ENCODE measurements at regions not wholly inside any gene's neighbourhood (a gene's known extent, or its start where the extent isn't known, plus 50 kb on each side); places are given as distances from the start of the nearest gene placed in this dataset.

DNA sequence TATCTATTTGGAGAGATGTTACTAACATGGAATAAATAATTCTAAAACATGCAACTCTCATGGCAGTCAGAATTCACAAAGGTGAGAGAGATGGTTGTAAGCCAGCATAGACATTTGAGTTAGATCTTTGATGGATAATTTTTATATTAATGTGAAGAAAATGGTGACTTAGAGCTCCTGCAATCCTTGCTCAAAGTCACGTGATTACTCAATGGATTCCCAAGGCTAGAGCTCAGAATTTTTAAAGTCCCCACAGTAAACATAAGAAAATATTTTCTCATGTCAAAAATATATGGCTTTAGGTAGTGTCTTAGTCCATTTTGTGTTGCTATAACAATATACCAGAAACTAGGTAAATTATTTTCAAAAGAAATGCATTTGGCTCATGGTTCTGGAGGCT, 281.5 kb upstream of the PRKD1 start:
- TF ChIP-seq, protein P1, sequence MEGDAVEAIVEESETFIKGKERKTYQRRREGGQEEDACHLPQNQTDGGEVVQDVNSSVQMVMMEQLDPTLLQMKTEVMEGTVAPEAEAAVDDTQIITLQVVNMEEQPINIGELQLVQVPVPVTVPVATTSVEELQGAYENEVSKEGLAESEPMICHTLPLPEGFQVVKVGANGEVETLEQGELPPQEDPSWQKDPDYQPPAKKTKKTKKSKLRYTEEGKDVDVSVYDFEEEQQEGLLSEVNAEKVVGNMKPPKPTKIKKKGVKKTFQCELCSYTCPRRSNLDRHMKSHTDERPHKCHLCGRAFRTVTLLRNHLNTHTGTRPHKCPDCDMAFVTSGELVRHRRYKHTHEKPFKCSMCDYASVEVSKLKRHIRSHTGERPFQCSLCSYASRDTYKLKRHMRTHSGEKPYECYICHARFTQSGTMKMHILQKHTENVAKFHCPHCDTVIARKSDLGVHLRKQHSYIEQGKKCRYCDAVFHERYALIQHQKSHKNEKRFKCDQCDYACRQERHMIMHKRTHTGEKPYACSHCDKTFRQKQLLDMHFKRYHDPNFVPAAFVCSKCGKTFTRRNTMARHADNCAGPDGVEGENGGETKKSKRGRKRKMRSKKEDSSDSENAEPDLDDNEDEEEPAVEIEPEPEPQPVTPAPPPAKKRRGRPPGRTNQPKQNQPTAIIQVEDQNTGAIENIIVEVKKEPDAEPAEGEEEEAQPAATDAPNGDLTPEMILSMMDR (conservative IDR thresholded peaks at IDR 0.05; ENCODE audit: low read length): no peak
- TF ChIP-seq EZH2phosphoT487 (IDR thresholded peaks at IDR 0.05; ENCODE audit: borderline replicate concordance): no peak

Data from Loucy (cell line).